ENCODE measurements at regions not wholly inside any gene's neighbourhood (a gene's known extent, or its start where the extent isn't known, plus 50 kb on each side); places are given as distances from the start of the nearest gene placed in this dataset.
"Not testable (repeated sequence)": the region's sequence is repeated elsewhere in the genome, so short reads cannot be mapped to it uniquely, and the experiment has no call there.

DNA sequence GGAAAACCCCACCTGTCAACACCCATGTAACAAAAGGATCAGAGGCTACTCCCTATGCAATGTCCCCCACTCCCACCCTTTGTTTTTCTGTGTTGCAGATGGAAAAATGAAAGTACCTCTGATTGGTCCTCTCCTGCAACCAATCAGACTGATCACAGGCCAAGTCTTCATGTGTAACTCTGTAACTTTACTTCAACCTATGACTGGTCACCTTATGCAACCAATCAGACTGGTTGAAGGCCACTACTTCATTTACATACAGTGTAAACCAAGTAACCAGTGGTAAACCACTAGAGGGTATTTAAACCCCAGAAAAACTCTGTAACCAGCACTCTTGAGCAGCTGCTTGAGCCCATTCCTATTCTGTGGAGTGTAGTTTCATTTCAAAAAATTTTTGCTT is 266.3 kb upstream of the OLFM3 start:
- TF ChIP-seq, protein P1, sequence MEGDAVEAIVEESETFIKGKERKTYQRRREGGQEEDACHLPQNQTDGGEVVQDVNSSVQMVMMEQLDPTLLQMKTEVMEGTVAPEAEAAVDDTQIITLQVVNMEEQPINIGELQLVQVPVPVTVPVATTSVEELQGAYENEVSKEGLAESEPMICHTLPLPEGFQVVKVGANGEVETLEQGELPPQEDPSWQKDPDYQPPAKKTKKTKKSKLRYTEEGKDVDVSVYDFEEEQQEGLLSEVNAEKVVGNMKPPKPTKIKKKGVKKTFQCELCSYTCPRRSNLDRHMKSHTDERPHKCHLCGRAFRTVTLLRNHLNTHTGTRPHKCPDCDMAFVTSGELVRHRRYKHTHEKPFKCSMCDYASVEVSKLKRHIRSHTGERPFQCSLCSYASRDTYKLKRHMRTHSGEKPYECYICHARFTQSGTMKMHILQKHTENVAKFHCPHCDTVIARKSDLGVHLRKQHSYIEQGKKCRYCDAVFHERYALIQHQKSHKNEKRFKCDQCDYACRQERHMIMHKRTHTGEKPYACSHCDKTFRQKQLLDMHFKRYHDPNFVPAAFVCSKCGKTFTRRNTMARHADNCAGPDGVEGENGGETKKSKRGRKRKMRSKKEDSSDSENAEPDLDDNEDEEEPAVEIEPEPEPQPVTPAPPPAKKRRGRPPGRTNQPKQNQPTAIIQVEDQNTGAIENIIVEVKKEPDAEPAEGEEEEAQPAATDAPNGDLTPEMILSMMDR (IDR thresholded peaks at IDR 0.05; ENCODE audit: control extremely low read depth, extremely low read depth, low read depth, missing control alignments), result no peak
- DNase-seq (ENCODE audit: extremely low spot score), result no peak
- ChIA-PET CTCF (no interaction called here), POLR2A (no interaction called here)

DNA sequence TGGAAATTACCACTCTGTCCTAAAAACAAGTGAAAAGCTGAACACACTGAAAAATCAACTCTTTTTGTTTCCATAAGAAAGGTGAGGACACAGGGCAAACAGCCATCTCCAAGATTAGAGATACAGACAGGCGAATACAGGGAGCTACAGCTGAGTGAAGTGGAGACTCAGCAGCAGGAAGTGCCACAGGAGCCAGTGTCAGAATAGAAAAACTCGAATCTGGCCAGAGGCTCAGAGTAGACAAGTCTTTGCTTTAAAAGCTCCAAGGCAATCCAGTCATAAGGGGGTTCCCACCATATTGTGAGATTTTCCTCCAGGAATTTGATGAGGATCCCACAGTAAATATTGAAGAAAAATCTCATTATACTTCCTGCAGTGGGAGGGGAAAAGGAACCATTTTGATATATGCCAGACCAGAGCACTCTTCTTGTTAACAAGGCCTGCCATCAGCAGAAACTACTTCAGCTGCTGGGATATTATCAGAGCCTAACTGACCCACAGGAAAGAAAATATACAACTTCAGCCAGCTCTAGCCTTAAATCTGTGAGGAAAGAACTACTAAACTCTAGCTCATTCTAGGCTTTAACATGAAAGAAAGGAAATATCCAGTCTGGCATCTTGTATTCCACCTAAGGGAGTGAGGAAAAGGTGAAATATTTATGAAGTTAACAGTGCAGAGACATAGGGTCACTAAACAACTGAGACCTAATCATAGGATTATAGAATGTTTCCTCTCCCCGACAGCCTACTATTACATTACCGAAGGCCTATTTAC is 256.2 kb upstream of the OLFM3 start:
- TF ChIP-seq, protein P1 (IDR thresholded peaks at IDR 0.05; ENCODE audit: control extremely low read depth, extremely low read depth, low read depth, missing control alignments), result no peak
- ChIA-PET POLR2A (no interaction called here), CTCF (no interaction called here)
- no peak for DNase-seq (ENCODE audit: extremely low spot score)

DNA sequence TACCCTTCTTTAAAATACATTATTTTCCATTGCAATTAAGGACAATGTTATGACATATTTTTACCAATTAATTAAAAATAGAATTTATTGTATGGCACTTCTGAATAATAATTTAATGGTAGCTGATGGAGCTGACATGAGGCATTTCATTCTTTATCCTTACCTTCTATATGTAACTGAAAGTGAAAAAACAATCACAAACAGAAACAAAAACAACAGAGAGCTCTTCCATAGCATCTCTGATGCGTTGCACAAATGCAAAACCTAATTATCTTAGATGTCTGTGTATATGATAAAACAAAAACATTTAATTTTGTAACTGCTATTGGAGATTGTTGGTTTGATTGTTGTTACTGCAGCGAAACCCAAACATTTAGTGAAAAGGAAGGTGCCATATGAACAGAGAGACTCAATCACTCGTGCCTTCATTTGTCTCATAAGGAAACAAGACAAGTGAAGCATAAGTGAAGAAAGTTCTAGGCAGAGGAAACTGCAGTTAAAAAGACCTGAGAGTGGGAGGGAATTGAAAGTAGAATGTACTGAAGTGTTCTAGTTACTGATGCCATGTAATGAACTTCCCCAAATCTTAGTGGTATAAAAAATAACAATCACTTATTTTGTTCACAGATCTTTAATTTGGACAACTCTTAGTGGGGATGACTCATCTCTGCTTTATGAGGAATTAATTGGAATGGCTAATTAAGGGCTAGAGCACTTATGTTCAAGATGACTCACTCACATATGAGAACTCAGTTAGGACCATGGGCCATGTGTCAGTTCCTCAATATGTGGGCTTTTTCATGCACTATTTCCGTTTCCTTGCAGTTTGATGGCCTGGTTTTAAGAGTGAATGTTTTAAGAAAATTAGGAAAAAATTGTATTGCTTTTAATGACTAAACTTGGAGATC is 245.0 kb upstream of the OLFM3 start:
- TF ChIP-seq, protein P1 (IDR thresholded peaks at IDR 0.05; ENCODE audit: control extremely low read depth, extremely low read depth, low read depth, missing control alignments), result no peak
- POLR2A ChIA-PET, result no interaction called here
- CTCF ChIA-PET, result no interaction called here
- no peak for DNase-seq (ENCODE audit: extremely low spot score)

DNA sequence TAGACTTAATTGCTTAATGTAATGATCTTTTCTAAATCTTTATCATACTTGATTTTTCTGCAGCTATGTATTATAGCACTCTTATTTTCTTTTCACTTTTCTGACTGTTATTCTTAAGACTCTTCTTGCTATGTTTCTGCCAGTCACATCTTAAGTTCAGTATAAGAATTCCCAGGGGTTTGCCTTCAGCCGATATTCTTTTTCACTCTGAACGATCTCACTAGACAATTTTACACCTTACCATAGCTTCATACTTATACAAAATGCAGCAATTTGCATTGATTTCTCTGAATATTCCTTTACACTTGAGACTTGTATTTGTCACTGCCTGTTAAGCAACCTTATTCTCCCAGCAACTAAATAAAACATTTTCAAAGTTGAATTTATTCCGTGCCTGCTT is 242.5 kb upstream of the OLFM3 start:
- POLR2A ChIA-PET, result no interaction called here
- CTCF ChIA-PET, result interaction anchor here (0.7 to 1.0 kb wide), 2 partner anchors 10 to 14 kb away, joined by 3 read pairs; no protein-coding TSS in a partner anchor

DNA sequence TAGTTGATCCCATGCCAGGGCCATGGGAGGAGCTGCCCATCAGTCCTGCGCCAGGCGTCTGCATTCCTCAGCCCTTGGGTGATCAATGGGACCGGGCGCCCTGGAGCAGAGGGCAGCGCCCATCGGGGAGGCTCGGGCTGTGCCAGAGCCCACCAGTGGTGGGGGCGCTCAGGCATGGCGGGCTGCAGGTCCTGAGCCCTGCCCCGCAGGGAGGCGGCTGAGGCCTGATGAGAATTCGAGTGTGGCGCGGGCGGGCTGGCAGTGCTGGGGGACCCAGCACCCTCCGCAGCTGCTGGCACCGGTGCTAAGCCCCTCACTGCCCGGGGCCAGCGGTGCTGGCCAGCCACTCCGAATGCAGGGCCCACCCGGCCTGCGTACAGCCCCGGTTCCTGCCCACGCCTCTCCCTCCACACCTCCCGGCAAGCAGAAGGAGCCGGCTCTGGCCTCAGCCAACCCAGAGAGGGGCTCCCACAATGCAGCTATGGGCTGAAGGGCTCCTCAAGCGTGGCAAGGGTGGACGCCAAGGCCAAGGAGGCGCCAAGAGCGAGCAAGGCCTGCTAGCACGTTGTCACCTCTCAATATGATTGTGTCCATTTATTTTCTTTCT is 238.1 kb upstream of the OLFM3 start:
- TF ChIP-seq, protein P1 (IDR thresholded peaks at IDR 0.05; ENCODE audit: control extremely low read depth, extremely low read depth, low read depth, missing control alignments), result no peak
- ChIA-PET POLR2A (no interaction called here), CTCF (interaction anchor here (1.5 kb wide), 1 partner anchor 9 kb away, joined by 4 read pairs; no protein-coding TSS in a partner anchor)
- DNase-seq (ENCODE audit: extremely low spot score), result no peak

More for the DNA sequence above, 242.5 kb upstream of the OLFM3 start:
- no peak for DNase-seq (ENCODE audit: extremely low spot score)
- TF ChIP-seq, protein P1 (IDR thresholded peaks at IDR 0.05; ENCODE audit: control extremely low read depth, extremely low read depth, low read depth, missing control alignments), result no peak

DNA sequence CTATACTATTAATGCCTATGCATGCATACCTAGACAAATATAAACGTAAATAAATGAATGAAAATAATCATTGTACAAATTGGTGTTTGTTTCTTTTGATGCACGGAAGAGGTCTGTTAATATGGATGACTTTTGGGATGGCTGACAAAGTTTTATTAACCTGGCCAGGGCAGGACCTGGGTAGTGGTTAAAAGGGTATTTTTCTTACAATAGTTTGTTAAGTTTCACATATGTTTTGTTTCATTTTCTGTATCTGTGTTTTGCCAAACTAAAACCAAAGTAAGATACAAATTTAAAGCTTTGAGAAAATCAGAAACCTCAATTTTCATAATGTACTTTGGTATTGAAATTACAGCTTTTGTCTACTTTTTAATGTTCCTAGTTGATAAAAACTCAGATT is 222.7 kb upstream of the OLFM3 start:
- DNase-seq (ENCODE audit: extremely low spot score), result no peak
- ChIA-PET CTCF (no interaction called here), POLR2A (no interaction called here)
- TF ChIP-seq, protein P1 (IDR thresholded peaks at IDR 0.05; ENCODE audit: control extremely low read depth, extremely low read depth, low read depth, missing control alignments), result no peak

DNA sequence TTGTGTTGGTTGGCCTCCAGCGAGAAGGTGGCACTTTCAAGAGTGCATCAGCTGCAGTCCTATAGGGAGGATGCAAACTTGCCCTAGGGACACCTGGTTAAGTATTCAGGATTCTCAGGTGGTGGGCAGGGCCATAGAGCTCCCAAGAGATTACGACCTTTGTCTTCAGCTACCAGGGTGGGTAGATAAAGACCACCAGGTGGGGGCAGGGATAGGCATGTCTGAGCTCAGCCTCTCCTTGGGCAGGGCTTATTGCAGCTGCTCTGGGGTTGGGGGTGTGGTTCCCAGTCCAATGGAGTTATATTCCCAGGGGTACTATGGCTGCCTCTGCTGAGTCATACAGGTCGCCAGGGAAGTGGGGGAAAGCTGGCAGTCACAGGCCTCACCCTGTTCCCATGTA is 214.2 kb upstream of the OLFM3 start:
- CTCF ChIA-PET, result interaction anchor here (1.7 kb wide), 1 partner anchor 18 kb away, joined by 3 read pairs; no protein-coding TSS in a partner anchor
- POLR2A ChIA-PET; DNase-seq (ENCODE audit: extremely low spot score): not testable (repeated sequence)

Data from GM10248 (cell line).